K562 (cell line): ENCODE measurements at regions not wholly inside any gene's neighbourhood (a gene's known extent, or its start where the extent isn't known, plus 50 kb on each side); places are given as distances from the start of the nearest gene placed in this dataset.

Experiments used
- ATAC-seq: fragments of 200-7000 bp; cut with Tn5 transposase; 3 replicates; pipeline ENCODE4 v1.9.1; 2020; ENCODE audit warnings: moderate library complexity
- BruUV-seq: library from RNA; stranded (reverse); fragments of 400-500 nt; replicated peaks from 2 replicates; lab custom pipeline; 2021; lab: Mats Ljungman, UMichigan
- CTCF ChIA-PET: fragments of 300-600 bp; formaldehyde crosslinking; extraction: SDS; loops from one replicate; lab custom pipeline; 2021; ENCODE audit warnings: low intra/inter-chr PET ratio; lab: Yijun Ruan, JAX
- POLR2A ChIA-PET: fragments of 300-600, 350-650 bp; sonication (Branson Sonifier 250); formaldehyde crosslinking; extraction: SDS; loops from one replicate; lab custom pipeline; 2021; ENCODE audit warnings: antibody characterized with exemption, inconsistent platforms; lab: Yijun Ruan, JAX
- DNase-seq, 4 experiments: peaks; one replicate each; pipeline versions ENCODE4 v3.0.0 to v3.0.0-alpha.2; 2011 to 2018; ENCODE audit warnings: low spot score in 3 of 4, mixed read lengths in 3 of 4; ENCODE audit errors: extremely low read depth in 1 of 4
- FAIRE-seq: peaks from 2 replicates; lab custom pipeline; 2011; peaks lifted over from hg19 to GRCh38; lab: Jason Lieb, UNC
- H2AFZ ChIP-seq: 2 replicates; pipeline ENCODE4 v1.6.0; 2011; ENCODE audit warnings: low read depth, low read length, control low read depth, inconsistent platforms
- H3K27ac ChIP-seq: fragments of 200-600 bp; 3 replicates; pipeline ENCODE4 v1.8.0; 2011; ENCODE audit warnings: low read depth, mild to moderate bottlenecking, control low read depth, inconsistent platforms, low read length, moderate library complexity, mixed read lengths; ENCODE audit errors: extremely low read depth
- H3K27me3 ChIP-seq, 2 experiments: fragments of 300-600 bp in 1 of 2; 2 replicates in 1 of 2; 3 replicates in 1 of 2; pipeline versions ENCODE4 v1.6.0 to v1.8.0; 2011; ENCODE audit warnings: inconsistent platforms in 2 of 2, low read length in 2 of 2, mild to moderate bottlenecking in 1 of 2, mixed read lengths in 1 of 2, moderate library complexity in 1 of 2; ENCODE audit not compliant: control insufficient read depth in 2 of 2, insufficient read depth in 2 of 2
- H3K36me3 ChIP-seq: fragments of 300-600 bp; 3 replicates; pipeline ENCODE4 v1.8.0; 2011; ENCODE audit warnings: mild to moderate bottlenecking, low read length, inconsistent platforms; ENCODE audit not compliant: control insufficient read depth, insufficient read depth
- H3K4me1 ChIP-seq, 2 experiments: fragments of 200-600 bp in 1 of 2; replicated peaks in 1 of 2; 2 replicates in 1 of 2; 3 replicates in 1 of 2; pipeline versions ENCODE4 v1.5.1 to v1.8.0; 2011; ENCODE audit warnings: inconsistent platforms in 2 of 2, low read length in 2 of 2, mild to moderate bottlenecking in 1 of 2, mixed read lengths in 1 of 2, moderate library complexity in 1 of 2; ENCODE audit not compliant: control insufficient read depth in 2 of 2, insufficient read depth in 2 of 2
- H3K4me2 ChIP-seq: 2 replicates; pipeline ENCODE4 v1.6.1; 2011; ENCODE audit warnings: low read length, control low read depth, inconsistent platforms, mixed read lengths; ENCODE audit not compliant: insufficient read depth
- H3K4me3 ChIP-seq: fragments of 200-600 bp; sonication (generic), shearing (Covaris generic); 2 replicates; pipeline ENCODE4 v1.5.1; 2016; ENCODE audit warnings: control low read depth, inconsistent platforms
- H3K79me2 ChIP-seq: fragments of 200-600 bp; 3 replicates; pipeline ENCODE4 v1.8.0; 2011; ENCODE audit warnings: low read length, inconsistent platforms; ENCODE audit not compliant: control insufficient read depth, insufficient read depth
- H3K9ac ChIP-seq, 2 experiments: 2 replicates each; pipeline versions ENCODE4 v1.6.0 to v1.6.1; 2011; ENCODE audit warnings: low read depth in 2 of 2, low read length in 2 of 2, control low read depth in 1 of 2, inconsistent platforms in 1 of 2, mild to moderate bottlenecking in 1 of 2, mixed read lengths in 1 of 2; ENCODE audit not compliant: insufficient read depth in 1 of 2
- H3K9me1 ChIP-seq: one replicate; pipeline ENCODE4 v1.6.0; 2011; ENCODE audit warnings: inconsistent platforms, mild to moderate bottlenecking, low read length, moderate library complexity; ENCODE audit not compliant: control insufficient read depth, insufficient read depth
- H3K9me3 ChIP-seq: replicated peaks from 2 replicates; pipeline ENCODE4 v1.5.1; 2011; ENCODE audit warnings: low read depth, low read length, inconsistent platforms; ENCODE audit not compliant: control insufficient read depth, insufficient read depth
- H4K20me1 ChIP-seq: replicated peaks from 2 replicates; pipeline ENCODE4 v1.6.1; 2011; ENCODE audit warnings: low read length, inconsistent platforms, mixed read lengths; ENCODE audit not compliant: control insufficient read depth, insufficient read depth
- CC2D1A ChIP-seq: fragments of 450-650 bp; IDR thresholded peaks from 2 replicates; pipeline ENCODE4 v1.6.1; 2017; ENCODE audit warnings: mild to moderate bottlenecking
- CEBPG ChIP-seq, 3 experiments: fragments of 200-800 bp in 1 of 3; sonication (Bioruptor generic) in 1 of 3; sonication (generic) in 1 of 3; formaldehyde crosslinking in 1 of 3; IDR thresholded peaks in 2 of 3; conservative IDR thresholded peaks in 1 of 3; 2 replicates each; pipeline versions ENCODE4 v1.6.1 to v1.8.0; 2016 to 2022; ENCODE audit warnings: missing compliant biosample characterization in 2 of 3, missing genetic modification characterization in 2 of 3, mild to moderate bottlenecking in 1 of 3, missing genetic modification reagents in 1 of 3
- ETS1 ChIP-seq: conservative IDR thresholded peaks from 2 replicates; pipeline ENCODE4 v1.6.1; 2011; ENCODE audit warnings: low read depth, mild to moderate bottlenecking, low read length; ENCODE audit not compliant: control insufficient read depth
- JUNB ChIP-seq: fragments of 450-650 bp; formaldehyde crosslinking; conservative IDR thresholded peaks from 2 replicates; pipeline ENCODE4 v1.4.0; 2020; ENCODE audit warnings: mild to moderate bottlenecking
- KDM2B ChIP-seq: fragments of 250-450 bp; sonication (Bioruptor Pico); IDR thresholded peaks from 2 replicates; pipeline ENCODE4 v1.8.0; 2021; ENCODE audit warnings: mild to moderate bottlenecking, moderate library complexity
- MCM2 ChIP-seq: fragments of 450-650 bp; IDR thresholded peaks from 2 replicates; pipeline ENCODE4 v1.6.1; 2017; ENCODE audit warnings: low read depth, mild to moderate bottlenecking
- MYC ChIP-seq, 2 experiments: fragments of 250-450 bp in 1 of 2; sonication (Bioruptor Pico) in 1 of 2; IDR thresholded peaks; 2 replicates each; pipeline versions ENCODE4 v1.5.1 to v1.6.1; 2012 to 2021; ENCODE audit warnings: low read depth in 2 of 2, borderline replicate concordance in 1 of 2, improper control_type of control experiment in 1 of 2, low read length in 1 of 2, mild to moderate bottlenecking in 1 of 2, moderate library complexity in 1 of 2
- PHB2 ChIP-seq: fragments of 450-650 bp; IDR thresholded peaks from 2 replicates; pipeline ENCODE4 v1.6.1; 2017; ENCODE audit warnings: low read depth
- STAT6 ChIP-seq: sonication (generic); formaldehyde crosslinking; IDR thresholded peaks from 2 replicates; pipeline ENCODE4 v1.8.1; 2023; ENCODE audit warnings: mild to moderate bottlenecking, missing genetic modification reagents
- TFAM ChIP-seq: fragments of 250-450 bp; sonication (Bioruptor Pico); conservative IDR thresholded peaks from 2 replicates; pipeline ENCODE4 v1.5.0; 2021; ENCODE audit warnings: mild to moderate bottlenecking, moderate library complexity
- ZFPM2 ChIP-seq: fragments of 250-450 bp; sonication (Bioruptor Pico); IDR thresholded peaks from 2 replicates; pipeline ENCODE4 v1.5.1; 2022; ENCODE audit warnings: mild to moderate bottlenecking
- ZNF696 ChIP-seq: fragments of 250-450 bp; sonication (Bioruptor Pico); conservative IDR thresholded peaks from 2 replicates; pipeline ENCODE4 v1.4.0; 2020; ENCODE audit warnings: mild to moderate bottlenecking, moderate library complexity
- in situ Hi-C: fragments of 300-500 bp; cut with MboI; formaldehyde crosslinking; loops from 4 replicates; pipeline ENCODE4 v1.15.0; 2018; ENCODE audit warnings: inconsistent platforms, mixed read lengths
- intact Hi-C: fragments of 100-400 bp; cut with micrococcal nuclease; formaldehyde crosslinking; loops from 2 replicates; pipeline ENCODE4 v1.14.2; 2022

- DNase-seq, result no peak
These were observed 254.7 kb downstream of the PLOD2 start for GRCh38 chr3:145906301-145906700.

More at GRCh38 chr3:145906301-145906700, 254.7 kb downstream of the PLOD2 start:
- in situ Hi-C loops, result no loop called here
- TF ChIP-seq CC2D1A (no peak), ZFPM2 (CRISPR knock-in tag) (no peak), ZNF696 (CRISPR knock-in tag) (no peak), CEBPG (CRISPR knock-in tag; IDR thresholded peaks at IDR 0.05) (no peak), CEBPG (tag; conservative IDR thresholded peaks at IDR 0.05 in 1 of 2, IDR thresholded peaks at IDR 0.05 in 1 of 2) (no peak), PHB2 (no peak), STAT6 (CRISPR knock-in tag) (no peak), TFAM (CRISPR knock-in tag) (no peak), KDM2B (CRISPR knock-in tag) (no peak), MYC (IDR thresholded peaks at IDR 0.05; ENCODE audit: low read depth, low read length) (no peak), MYC (CRISPR knock-in tag; IDR thresholded peaks at IDR 0.05; ENCODE audit: borderline replicate concordance, low read depth) (no peak), JUNB (CRISPR knock-in tag) (no peak), ETS1 (no peak), MCM2 (no peak)
- Histone ChIP-seq H3K36me3 (no peaks in the 10 kb centered on the region), H3K79me2 (no peaks in the 10 kb centered on the region), H3K4me1 (no peaks in the 10 kb centered on the region), H3K4me2 (no peak overlapping the region), H3K27me3 (no peaks in the 10 kb centered on the region), H3K9me1 (no peaks in the 10 kb centered on the region), H3K9me3 (no peaks in the 10 kb centered on the region), H2AFZ (no peak overlapping the region), H3K4me3 (no peak overlapping the region), H3K27ac (no peak overlapping the region), H3K9ac (no peak overlapping the region), H4K20me1 (no peaks in the 10 kb centered on the region)
- no peak for FAIRE-seq
- CTCF ChIA-PET, result no interaction called here
- intact Hi-C loops, result no loop called here
- no TSS peak for BruUV-seq
- ATAC-seq, result no peak
- POLR2A ChIA-PET, result no interaction called here
